Neural cell (in vitro differentiated cells): ENCODE measurements at regions not wholly inside any gene's neighbourhood (a gene's known extent, or its start where the extent isn't known, plus 50 kb on each side); places are given as distances from the start of the nearest gene placed in this dataset.

Experiments
- H2AFZ ChIP-seq: fragments of 200-600, 300-800 bp; sonication (generic), shearing (Covaris generic); 2 replicates; pipeline ENCODE4 v1.6.0; 2014; ENCODE audit warnings: low read depth, mild to moderate bottlenecking, antibody characterized with exemption, low read length, moderate library complexity
- H3F3A ChIP-seq: fragments of 200-600 bp; shearing (Covaris generic); 2 replicates; pipeline ENCODE4 v1.6.1; 2016; ENCODE audit warnings: mild to moderate bottlenecking, moderate library complexity, mixed read lengths, antibody characterized with exemption, low read length; ENCODE audit not compliant: insufficient read depth, poor library complexity, severe bottlenecking
- H3K27ac ChIP-seq: fragments of 200-600, 300-800 bp; sonication (generic), shearing (Covaris generic); 2 replicates; pipeline ENCODE4 v1.5.1; 2014; ENCODE audit warnings: mild to moderate bottlenecking, low read length, moderate library complexity
- H3K27me3 ChIP-seq: fragments of 300-800, 200-600 bp; sonication (generic), shearing (Covaris generic); 2 replicates; pipeline ENCODE4 v1.6.0; 2014; ENCODE audit warnings: mild to moderate bottlenecking, low read depth, low read length, moderate library complexity; ENCODE audit not compliant: insufficient read depth
- H3K36me3 ChIP-seq: fragments of 300-800, 200-600 bp; sonication (generic), shearing (Covaris generic); 2 replicates; pipeline ENCODE4 v1.5.1; 2014; ENCODE audit warnings: mild to moderate bottlenecking, antibody characterized with exemption, low read length, moderate library complexity; ENCODE audit not compliant: insufficient read depth
- H3K4me2 ChIP-seq: fragments of 300-800, 200-600 bp; sonication (generic), shearing (Covaris generic); 2 replicates; pipeline ENCODE4 v1.6.0; 2014; ENCODE audit warnings: mild to moderate bottlenecking, low read length
- H3K4me3 ChIP-seq: fragments of 300-800, 200-600 bp; sonication (generic), shearing (Covaris generic); 2 replicates; pipeline ENCODE4 v1.5.1; 2014; ENCODE audit warnings: mild to moderate bottlenecking, low read length, moderate library complexity
- H3K79me2 ChIP-seq: fragments of 200-600 bp; shearing (Covaris generic); replicated peaks from 2 replicates; pipeline ENCODE4 v1.6.0; 2014; ENCODE audit warnings: mild to moderate bottlenecking, low read length, moderate library complexity; ENCODE audit not compliant: insufficient read depth
- H3K9ac ChIP-seq: fragments of 300-800, 200-600 bp; sonication (generic), shearing (Covaris generic); 2 replicates; pipeline ENCODE4 v1.6.1; 2016; ENCODE audit warnings: mild to moderate bottlenecking, low read length, mixed read lengths
- H3K9me2 ChIP-seq: fragments of 200-600 bp; shearing (Covaris generic); 2 replicates; pipeline ENCODE4 v1.6.1; 2016; ENCODE audit warnings: mild to moderate bottlenecking, low read length, mixed read lengths; ENCODE audit not compliant: insufficient read depth
- H3K9me3 ChIP-seq: fragments of 200-600, 300-800 bp; sonication (generic), shearing (Covaris generic); 2 replicates; pipeline ENCODE4 v1.6.1; 2016; ENCODE audit warnings: mild to moderate bottlenecking, mixed run types, low read length, moderate library complexity, mixed read lengths
- H4K20me1 ChIP-seq: fragments of 200-600 bp; shearing (Covaris generic); 2 replicates; pipeline ENCODE4 v1.6.1; 2016; ENCODE audit warnings: mild to moderate bottlenecking, mixed run types; ENCODE audit not compliant: insufficient read depth
- EP300 ChIP-seq: fragments of 450-650 bp; conservative IDR thresholded peaks from 2 replicates; pipeline ENCODE4 v1.6.1; 2014; ENCODE audit warnings: antibody characterized with exemption, mild to moderate bottlenecking, moderate library complexity; ENCODE audit not compliant: poor library complexity, severe bottlenecking
- EZH2 ChIP-seq: fragments of 200-600, 300-800 bp; shearing (Covaris generic), sonication (generic); IDR thresholded peaks from 2 replicates; pipeline ENCODE4 v1.6.1; 2014; ENCODE audit warnings: antibody characterized with exemption, low read length, borderline replicate concordance, mild to moderate bottlenecking; ENCODE audit not compliant: insufficient read depth, poor library complexity, severe bottlenecking
- MXI1 ChIP-seq: fragments of 450-650 bp; conservative IDR thresholded peaks from 2 replicates; pipeline ENCODE4 v1.6.1; 2014; ENCODE audit warnings: antibody characterized with exemption, mild to moderate bottlenecking; ENCODE audit not compliant: poor library complexity, severe bottlenecking
- POLR2AphosphoS5 ChIP-seq: IDR thresholded peaks from 2 replicates; pipeline ENCODE4 v1.6.1; 2012
- RAD21 ChIP-seq: fragments of 450-650 bp; conservative IDR thresholded peaks from 2 replicates; pipeline ENCODE4 v1.6.1; 2014; ENCODE audit warnings: antibody characterized with exemption, mild to moderate bottlenecking, moderate library complexity
- SMC3 ChIP-seq: fragments of 450-650 bp; conservative IDR thresholded peaks from 2 replicates; pipeline ENCODE4 v1.6.1; 2014; ENCODE audit warnings: antibody characterized with exemption, mild to moderate bottlenecking, moderate library complexity; ENCODE audit not compliant: poor library complexity
- TAF1 ChIP-seq: IDR thresholded peaks from 2 replicates; pipeline ENCODE4 v1.6.1; 2012; ENCODE audit warnings: low read depth
- TF ChIP-seq, protein P1 (sequence below): fragments of 450-650 bp; IDR thresholded peaks from 2 replicates; pipeline ENCODE4 v1.5.1; 2014; ENCODE audit warnings: antibody characterized with exemption, mild to moderate bottlenecking, moderate library complexity; ENCODE audit not compliant: poor library complexity, severe bottlenecking
- TF ChIP-seq, protein P2 (sequence below): IDR thresholded peaks from 2 replicates; pipeline ENCODE4 v1.6.1; 2012; ENCODE audit warnings: borderline replicate concordance

DNA sequence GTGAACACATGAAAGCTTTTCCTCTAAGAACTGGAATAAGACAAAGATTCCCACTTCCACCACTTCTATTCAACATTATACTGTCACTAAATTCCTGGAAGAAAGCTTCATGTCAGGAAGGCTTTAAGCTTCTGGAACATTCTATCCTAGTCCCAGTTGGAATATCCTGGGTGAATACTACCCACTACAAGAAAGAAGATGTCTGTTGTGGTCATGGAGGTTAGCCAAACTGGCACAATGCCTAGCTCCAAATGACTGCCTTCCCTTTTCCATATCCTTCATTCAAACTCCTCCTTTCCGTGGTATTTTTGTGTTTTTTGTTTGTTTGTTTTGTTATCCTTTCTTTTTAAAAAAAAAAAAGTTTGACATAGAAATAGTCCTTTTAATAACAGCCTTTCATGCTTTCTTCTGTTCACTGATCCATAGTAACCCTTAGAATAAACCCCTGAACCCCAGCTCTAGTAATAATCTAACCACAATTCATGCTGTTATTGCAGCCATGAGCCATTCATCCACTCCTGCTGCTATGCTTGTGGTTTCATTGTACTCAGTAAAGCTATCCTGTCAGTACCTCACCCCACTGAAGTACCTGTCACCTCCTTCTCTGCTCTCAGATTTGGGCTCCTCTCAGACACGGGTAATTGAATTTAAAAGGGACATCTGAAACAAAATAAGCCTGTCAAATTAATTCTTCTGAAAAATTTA, 447.5 kb downstream of the IGSF11 start:
- Histone ChIP-seq H3K27me3 (no peaks in the 10 kb centered on the region), H4K20me1 (no peaks in the 10 kb centered on the region), H3K9me2 (no peaks in the 10 kb centered on the region), H3K79me2 (no peaks in the 10 kb centered on the region), H3K4me2 (no peak overlapping the region), H3K36me3 (no peaks in the 10 kb centered on the region), H3K4me3 (no peak overlapping the region), H3K9me3 (no peaks in the 10 kb centered on the region), H3F3A (no peaks in the 10 kb centered on the region), H2AFZ (no peak overlapping the region), H3K27ac (no peak overlapping the region), H3K9ac (no peak overlapping the region)
- no peak for TF ChIP-seq EP300
- TF ChIP-seq, protein P1, sequence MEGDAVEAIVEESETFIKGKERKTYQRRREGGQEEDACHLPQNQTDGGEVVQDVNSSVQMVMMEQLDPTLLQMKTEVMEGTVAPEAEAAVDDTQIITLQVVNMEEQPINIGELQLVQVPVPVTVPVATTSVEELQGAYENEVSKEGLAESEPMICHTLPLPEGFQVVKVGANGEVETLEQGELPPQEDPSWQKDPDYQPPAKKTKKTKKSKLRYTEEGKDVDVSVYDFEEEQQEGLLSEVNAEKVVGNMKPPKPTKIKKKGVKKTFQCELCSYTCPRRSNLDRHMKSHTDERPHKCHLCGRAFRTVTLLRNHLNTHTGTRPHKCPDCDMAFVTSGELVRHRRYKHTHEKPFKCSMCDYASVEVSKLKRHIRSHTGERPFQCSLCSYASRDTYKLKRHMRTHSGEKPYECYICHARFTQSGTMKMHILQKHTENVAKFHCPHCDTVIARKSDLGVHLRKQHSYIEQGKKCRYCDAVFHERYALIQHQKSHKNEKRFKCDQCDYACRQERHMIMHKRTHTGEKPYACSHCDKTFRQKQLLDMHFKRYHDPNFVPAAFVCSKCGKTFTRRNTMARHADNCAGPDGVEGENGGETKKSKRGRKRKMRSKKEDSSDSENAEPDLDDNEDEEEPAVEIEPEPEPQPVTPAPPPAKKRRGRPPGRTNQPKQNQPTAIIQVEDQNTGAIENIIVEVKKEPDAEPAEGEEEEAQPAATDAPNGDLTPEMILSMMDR: no peak
- no peak for TF ChIP-seq TAF1
- TF ChIP-seq RAD21: no peak
- no peak for TF ChIP-seq MXI1
- no peak for TF ChIP-seq POLR2AphosphoS5
- TF ChIP-seq SMC3: no peak
- no peak for TF ChIP-seq EZH2
- TF ChIP-seq, protein P2, sequence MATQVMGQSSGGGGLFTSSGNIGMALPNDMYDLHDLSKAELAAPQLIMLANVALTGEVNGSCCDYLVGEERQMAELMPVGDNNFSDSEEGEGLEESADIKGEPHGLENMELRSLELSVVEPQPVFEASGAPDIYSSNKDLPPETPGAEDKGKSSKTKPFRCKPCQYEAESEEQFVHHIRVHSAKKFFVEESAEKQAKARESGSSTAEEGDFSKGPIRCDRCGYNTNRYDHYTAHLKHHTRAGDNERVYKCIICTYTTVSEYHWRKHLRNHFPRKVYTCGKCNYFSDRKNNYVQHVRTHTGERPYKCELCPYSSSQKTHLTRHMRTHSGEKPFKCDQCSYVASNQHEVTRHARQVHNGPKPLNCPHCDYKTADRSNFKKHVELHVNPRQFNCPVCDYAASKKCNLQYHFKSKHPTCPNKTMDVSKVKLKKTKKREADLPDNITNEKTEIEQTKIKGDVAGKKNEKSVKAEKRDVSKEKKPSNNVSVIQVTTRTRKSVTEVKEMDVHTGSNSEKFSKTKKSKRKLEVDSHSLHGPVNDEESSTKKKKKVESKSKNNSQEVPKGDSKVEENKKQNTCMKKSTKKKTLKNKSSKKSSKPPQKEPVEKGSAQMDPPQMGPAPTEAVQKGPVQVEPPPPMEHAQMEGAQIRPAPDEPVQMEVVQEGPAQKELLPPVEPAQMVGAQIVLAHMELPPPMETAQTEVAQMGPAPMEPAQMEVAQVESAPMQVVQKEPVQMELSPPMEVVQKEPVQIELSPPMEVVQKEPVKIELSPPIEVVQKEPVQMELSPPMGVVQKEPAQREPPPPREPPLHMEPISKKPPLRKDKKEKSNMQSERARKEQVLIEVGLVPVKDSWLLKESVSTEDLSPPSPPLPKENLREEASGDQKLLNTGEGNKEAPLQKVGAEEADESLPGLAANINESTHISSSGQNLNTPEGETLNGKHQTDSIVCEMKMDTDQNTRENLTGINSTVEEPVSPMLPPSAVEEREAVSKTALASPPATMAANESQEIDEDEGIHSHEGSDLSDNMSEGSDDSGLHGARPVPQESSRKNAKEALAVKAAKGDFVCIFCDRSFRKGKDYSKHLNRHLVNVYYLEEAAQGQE: no peak

DNA sequence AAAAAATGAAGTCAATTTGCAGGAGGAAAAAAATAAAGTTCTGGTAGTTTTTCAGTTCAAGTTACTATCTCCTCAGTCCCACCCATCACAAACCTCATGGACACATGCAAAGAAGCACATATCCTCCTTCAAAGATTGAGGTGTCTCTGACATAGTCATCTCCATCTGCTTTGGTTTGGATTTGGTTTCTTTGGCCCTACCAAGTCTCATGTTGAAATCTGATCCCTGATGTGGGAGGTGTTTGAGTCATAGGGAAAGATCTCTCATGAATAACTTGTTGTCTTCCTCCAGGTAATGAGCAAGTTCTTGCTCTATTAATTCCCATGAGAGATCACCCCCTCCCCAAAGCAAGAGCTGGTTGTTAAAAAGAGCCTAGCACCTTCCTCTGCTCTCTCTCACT, 446.8 kb downstream of the IGSF11 start:
- Histone ChIP-seq H3K9me2 (no peaks in the 10 kb centered on the region), H3K4me3 (no peak overlapping the region), H3K79me2 (no peaks in the 10 kb centered on the region), H3K9ac (no peak overlapping the region), H3K27ac (no peak overlapping the region), H2AFZ (no peak overlapping the region), H3F3A (no peaks in the 10 kb centered on the region), H3K4me2 (no peak overlapping the region), H4K20me1 (no peaks in the 10 kb centered on the region), H3K9me3 (no peaks in the 10 kb centered on the region), H3K36me3 (no peaks in the 10 kb centered on the region), H3K27me3 (no peaks in the 10 kb centered on the region)
- TF ChIP-seq POLR2AphosphoS5: no peak
